Gastrocnemius medialis (tissue), 4 donors: ENCODE measurements at regions not wholly inside any gene's neighbourhood (a gene's known extent, or its start where the extent isn't known, plus 50 kb on each side); places are given as distances from the start of the nearest gene placed in this dataset.

ENCODE experiments used
- ATAC-seq, 2 donors: fragments of 150-250 bp; one replicate each; pipeline ENCODE4 v1.9.1; 2016
- DNase-seq, 2 donors: peaks; one replicate each; pipeline ENCODE4 v3.0.0-alpha.2; 2019
- H3K27ac ChIP-seq, 4 donors: fragments of 200-600 bp; sonication (generic); 1 replicate in 1 of 4; 2 replicates in 3 of 4; pipeline ENCODE4 v1.5.1; 2016 to 2018; ENCODE audit warnings: mild to moderate bottlenecking in 2 of 4, moderate library complexity in 1 of 4
- H3K27me3 ChIP-seq, 3 donors: fragments of 200-600 bp; sonication (generic) in 2 of 3; 1 replicate in 1 of 3; 2 replicates in 2 of 3; pipeline versions ENCODE4 v1.5.1 to v1.6.0; 2016 to 2019; ENCODE audit warnings: mild to moderate bottlenecking in 1 of 3, moderate library complexity in 1 of 3
- H3K36me3 ChIP-seq, 2 donors: fragments of 200-600 bp; sonication (generic) in 1 of 2; one replicate each; pipeline ENCODE4 v1.5.1; 2017 to 2018
- H3K4me1 ChIP-seq, 2 donors: fragments of 200-600 bp; sonication (generic) in 1 of 2; one replicate each; pipeline ENCODE4 v1.5.1; 2016 to 2017; ENCODE audit warnings: mild to moderate bottlenecking in 2 of 2
- H3K4me3 ChIP-seq, 4 donors: fragments of 200-600 bp; sonication (generic) in 3 of 4; 1 replicate in 1 of 4; 2 replicates in 3 of 4; pipeline ENCODE4 v1.5.1; 2016 to 2019; ENCODE audit warnings: mild to moderate bottlenecking in 2 of 4
- H3K9me3 ChIP-seq, 3 donors: fragments of 200-600 bp; sonication (generic) in 2 of 3; 1 replicate in 1 of 3; 2 replicates in 2 of 3; pipeline ENCODE4 v1.5.1; 2016 to 2019
- CTCF ChIP-seq, 5 experiments: fragments of 450-650 bp in 3 of 5; fragments of 200-600 bp in 2 of 5; sonication (generic) in 2 of 5; IDR thresholded peaks in 4 of 5; conservative IDR thresholded peaks in 1 of 5; 1 replicate in 4 of 5; 2 replicates in 1 of 5; pipeline ENCODE4 v1.5.1; 2016 to 2019; ENCODE audit warnings: antibody characterized with exemption in 5 of 5, mild to moderate bottlenecking in 3 of 5, moderate library complexity in 3 of 5
- POLR2A ChIP-seq, 2 donors: fragments of 450-650 bp; IDR thresholded peaks; one replicate each; pipeline ENCODE4 v1.6.1; 2017; ENCODE audit warnings: antibody characterized with exemption in 2 of 2, mild to moderate bottlenecking in 2 of 2, moderate library complexity in 2 of 2
- in situ Hi-C, 4 donors: fragments of 200-750 bp; cut with MboI; loops; one replicate each; pipeline versions ENCODE4 v1.15.0 to v1.8.0; 2017; ENCODE audit warnings: low sequenced_read_pairs in 4 of 4
- intact Hi-C: fragments of 100-400 bp; cut with DNase I; formaldehyde crosslinking; loops from one replicate; pipeline ENCODE4 v1.15.1; 2023; ENCODE audit warnings: low total_unique reads

GRCh38 chr9:30732060-30732459 is 1652.4 kb upstream of the ACO1 start:
- H3K9me3 ChIP-seq = no peaks in the 10 kb centered on the region
- ATAC-seq (no peak), DNase-seq (no peak)
- H3K4me3 ChIP-seq = no peak overlapping the region
- intact Hi-C loops = no loop called here
- H3K27ac ChIP-seq = no peak overlapping the region
- H3K36me3 ChIP-seq = no peaks in the 10 kb centered on the region
- TF ChIP-seq CTCF (IDR thresholded peaks at IDR 0.05 in 4 of 5, conservative IDR thresholded peaks at IDR 0.05 in 1 of 5) (no peak), POLR2A (IDR thresholded peaks at IDR 0.05) (no peak)
- no peaks in the 10 kb centered on the region for H3K27me3 ChIP-seq
- no peaks in the 10 kb centered on the region for H3K4me1 ChIP-seq
- in situ Hi-C loops = loop anchor here in 1 of 4 donors (25.0 kb wide), 1 partner anchor 95 kb away; no protein-coding TSS in a partner anchor

GRCh38 chr9:30744871-30745270 is 1639.6 kb upstream of the ACO1 start:
- Histone ChIP-seq H3K9me3 (no peaks in the 10 kb centered on the region), H3K27ac (no peak overlapping the region), H3K4me3 (no peak overlapping the region), H3K27me3 (no peaks in the 10 kb centered on the region), H3K36me3 (no peaks in the 10 kb centered on the region), H3K4me1 (no peaks in the 10 kb centered on the region)
- ATAC-seq (no peak), DNase-seq (no peak)
- intact Hi-C loops = no loop called here
- TF ChIP-seq CTCF (IDR thresholded peaks at IDR 0.05 in 4 of 5, conservative IDR thresholded peaks at IDR 0.05 in 1 of 5) (no peak), POLR2A (IDR thresholded peaks at IDR 0.05) (no peak)
- in situ Hi-C loops = loop anchor here in 1 of 4 donors (25.0 kb wide), 1 partner anchor 108 kb away; no protein-coding TSS in a partner anchor

GRCh38 chr9:30746589-30746988 is 1637.9 kb upstream of the ACO1 start:
- Histone ChIP-seq H3K36me3 (no peaks in the 10 kb centered on the region), H3K27me3 (no peaks in the 10 kb centered on the region), H3K27ac (no peak overlapping the region), H3K4me1 (no peaks in the 10 kb centered on the region), H3K4me3 (no peak overlapping the region), H3K9me3 (no peaks in the 10 kb centered on the region)
- intact Hi-C loops = no loop called here
- in situ Hi-C loops = loop anchor here in 1 of 4 donors (25.0 kb wide), 1 partner anchor 109 kb away; no protein-coding TSS in a partner anchor
- ATAC-seq = no peak
- no peak for DNase-seq
- no peak for TF ChIP-seq CTCF (IDR thresholded peaks at IDR 0.05 in 4 of 5, conservative IDR thresholded peaks at IDR 0.05 in 1 of 5)
- TF ChIP-seq POLR2A (IDR thresholded peaks at IDR 0.05) = no peak

GRCh38 chr9:30757723-30758122 is 1626.7 kb upstream of the ACO1 start:
- intact Hi-C loops = no loop called here
- no peak for ATAC-seq

More at GRCh38 chr9:30757723-30758122, 1626.7 kb upstream of the ACO1 start:
- in situ Hi-C loops = no loop called here
- TF ChIP-seq POLR2A (IDR thresholded peaks at IDR 0.05) = no peak
- no peak for TF ChIP-seq CTCF (IDR thresholded peaks at IDR 0.05 in 4 of 5, conservative IDR thresholded peaks at IDR 0.05 in 1 of 5)
- no peak overlapping the region for H3K27ac ChIP-seq
- no peaks in the 10 kb centered on the region for H3K27me3 ChIP-seq
- no peaks in the 10 kb centered on the region for H3K9me3 ChIP-seq
- no peak for DNase-seq
- no peak overlapping the region for H3K4me3 ChIP-seq
- H3K36me3 ChIP-seq = no peaks in the 10 kb centered on the region
- H3K4me1 ChIP-seq = no peaks in the 10 kb centered on the region
